H9 (cell line): ENCODE measurements at regions not wholly inside any gene's neighbourhood (a gene's known extent, or its start where the extent isn't known, plus 50 kb on each side); places are given as distances from the start of the nearest gene placed in this dataset.

Source experiments
- DNase-seq: peaks from one replicate; pipeline ENCODE4 v3.0.0-alpha.2; 2017
- H2AFZ ChIP-seq: one replicate; pipeline ENCODE4 v1.6.1; 2013; ENCODE audit warnings: mild to moderate bottlenecking, low read length, control low read depth, moderate library complexity
- H2AK5ac ChIP-seq: 2 replicates; pipeline ENCODE4 v1.6.1; 2013; ENCODE audit warnings: low read length, control low read depth, mixed read lengths; ENCODE audit not compliant: insufficient read length
- H2BK120ac ChIP-seq: one replicate; pipeline ENCODE4 v1.6.1; 2013; ENCODE audit warnings: low read depth, mild to moderate bottlenecking, low read length, control low read depth, inconsistent platforms; ENCODE audit not compliant: poor library complexity, severe bottlenecking
- H2BK12ac ChIP-seq: 2 replicates; pipeline ENCODE4 v1.6.1; 2013; ENCODE audit warnings: low read length, control low read depth, mixed read lengths, low read depth; ENCODE audit not compliant: insufficient read length
- H2BK15ac ChIP-seq: 2 replicates; pipeline ENCODE4 v1.6.1; 2013; ENCODE audit warnings: low read depth, low read length, control low read depth
- H2BK20ac ChIP-seq: one replicate; pipeline ENCODE4 v1.6.1; 2013; ENCODE audit warnings: low read depth, mild to moderate bottlenecking, low read length, control low read depth, inconsistent platforms; ENCODE audit not compliant: poor library complexity, severe bottlenecking
- H2BK5ac ChIP-seq: 2 replicates; pipeline ENCODE4 v1.6.1; 2013; ENCODE audit warnings: low read length, control low read depth, mixed read lengths; ENCODE audit not compliant: insufficient read length
- H3K14ac ChIP-seq: 2 replicates; pipeline ENCODE4 v1.6.1; 2013; ENCODE audit warnings: low read length, control low read depth; ENCODE audit not compliant: insufficient read depth
- H3K18ac ChIP-seq: 2 replicates; pipeline ENCODE4 v1.6.1; 2013; ENCODE audit warnings: low read depth, mild to moderate bottlenecking, mixed read lengths, low read length, control low read depth; ENCODE audit not compliant: insufficient read length
- H3K23ac ChIP-seq: 2 replicates; pipeline ENCODE4 v1.6.1; 2013; ENCODE audit warnings: low read length, control low read depth, mixed read lengths, low read depth; ENCODE audit not compliant: insufficient read length
- H3K23me2 ChIP-seq: 2 replicates; pipeline ENCODE4 v1.6.1; 2013; ENCODE audit warnings: low read depth, mild to moderate bottlenecking, mixed read lengths, low read length, control low read depth; ENCODE audit not compliant: insufficient read length, poor library complexity, severe bottlenecking
- H3K27ac ChIP-seq: 2 replicates; pipeline ENCODE4 v1.5.1; 2013; ENCODE audit warnings: low read length, control low read depth, mixed read lengths, low read depth; ENCODE audit not compliant: insufficient read length
- H3K27me3 ChIP-seq: 2 replicates; pipeline ENCODE4 v1.6.1; 2013; ENCODE audit warnings: low read length, control low read depth, inconsistent platforms; ENCODE audit not compliant: insufficient read depth
- H3K4ac ChIP-seq: 2 replicates; pipeline ENCODE4 v1.6.1; 2013; ENCODE audit warnings: low read depth, mild to moderate bottlenecking, control low read depth, inconsistent platforms, low read length, moderate library complexity
- H3K4me1 ChIP-seq: 2 replicates; pipeline ENCODE4 v1.6.1; 2013; ENCODE audit warnings: low read length, control low read depth, inconsistent platforms; ENCODE audit not compliant: insufficient read depth
- H3K4me2 ChIP-seq: 2 replicates; pipeline ENCODE4 v1.6.1; 2013; ENCODE audit warnings: low read length, control low read depth, mixed read lengths; ENCODE audit not compliant: insufficient read length, insufficient read depth
- H3K56ac ChIP-seq: 2 replicates; pipeline ENCODE4 v1.6.1; 2013; ENCODE audit warnings: low read depth, mild to moderate bottlenecking, mixed read lengths, low read length, control low read depth; ENCODE audit not compliant: insufficient read length
- H3K79me1 ChIP-seq: 2 replicates; pipeline ENCODE4 v1.6.1; 2013; ENCODE audit warnings: low read depth, mild to moderate bottlenecking, moderate library complexity, low read length, control low read depth, inconsistent platforms; ENCODE audit not compliant: insufficient read depth, poor library complexity, severe bottlenecking
- H3K79me2 ChIP-seq: 2 replicates; pipeline ENCODE4 v1.6.1; 2013; ENCODE audit warnings: low read length, control low read depth, inconsistent platforms; ENCODE audit not compliant: insufficient read depth
- H3K9ac ChIP-seq: 2 replicates; pipeline ENCODE4 v1.6.1; 2013; ENCODE audit warnings: low read length, control low read depth, mixed read lengths; ENCODE audit not compliant: insufficient read length; ENCODE audit errors: extremely low read depth
- H3K9me3 ChIP-seq: one replicate; pipeline ENCODE4 v1.6.1; 2013; ENCODE audit warnings: low read depth, low read length, inconsistent platforms; ENCODE audit not compliant: control insufficient read depth
- H3T11ph ChIP-seq: one replicate; pipeline ENCODE4 v1.6.1; 2013; ENCODE audit warnings: mild to moderate bottlenecking, low read length, control low read depth, inconsistent platforms
- H4K20me1 ChIP-seq: one replicate; pipeline ENCODE4 v1.6.1; 2013; ENCODE audit not compliant: control insufficient read depth, insufficient read length, insufficient read depth
- H4K5ac ChIP-seq: 2 replicates; pipeline ENCODE4 v1.6.1; 2013; ENCODE audit warnings: low read depth, mild to moderate bottlenecking, mixed read lengths, low read length, control low read depth; ENCODE audit not compliant: insufficient read length
- H4K8ac ChIP-seq: replicated peaks from 2 replicates; pipeline ENCODE4 v1.6.1; 2013; ENCODE audit warnings: low read length, control low read depth, mixed read lengths, low read depth; ENCODE audit not compliant: insufficient read length
- H4K91ac ChIP-seq: 2 replicates; pipeline ENCODE4 v1.6.1; 2013; ENCODE audit warnings: low read depth, mild to moderate bottlenecking, moderate library complexity, mixed read lengths, low read length, control low read depth; ENCODE audit not compliant: insufficient read length
- H3K27ac Mint-ChIP-seq, 3 experiments: 2 replicates in 2 of 3; 3 replicates in 1 of 3; pipeline ENCODE4 v1.8.0; 2020 to 2021; ENCODE audit warnings: mixed read lengths in 3 of 3, mild to moderate bottlenecking in 1 of 3, moderate library complexity in 1 of 3
- H3K27me3 Mint-ChIP-seq: 2 replicates; pipeline ENCODE4 v1.8.0; 2021; ENCODE audit warnings: low read depth, mild to moderate bottlenecking, moderate library complexity, mixed read lengths
- H3K36me3 Mint-ChIP-seq, 3 experiments: 2 replicates in 2 of 3; 3 replicates in 1 of 3; pipeline ENCODE4 v1.8.0; 2020 to 2021; ENCODE audit warnings: low read depth in 3 of 3, mixed read lengths in 3 of 3; ENCODE audit not compliant: insufficient read depth in 1 of 3
- H3K4me1 Mint-ChIP-seq, 2 experiments: 2 replicates each; pipeline ENCODE4 v1.8.0; 2020; ENCODE audit warnings: mixed read lengths in 2 of 2
- H3K4me3 Mint-ChIP-seq, 2 experiments: 2 replicates in 1 of 2; 3 replicates in 1 of 2; pipeline ENCODE4 v1.8.0; 2020 to 2021; ENCODE audit warnings: mild to moderate bottlenecking in 2 of 2, mixed read lengths in 2 of 2, moderate library complexity in 1 of 2
- H3K9me3 Mint-ChIP-seq, 2 experiments: 2 replicates in 1 of 2; 3 replicates in 1 of 2; pipeline ENCODE4 v1.8.0; 2020; ENCODE audit warnings: mild to moderate bottlenecking in 2 of 2, mixed read lengths in 2 of 2, moderate library complexity in 1 of 2
- CTCF ChIP-seq: fragments of 200-600 bp; sonication (generic); conservative IDR thresholded peaks from 3 replicates; pipeline ENCODE4 v1.8.0; 2021; ENCODE audit warnings: antibody characterized with exemption, mild to moderate bottlenecking
- WGBS: extraction: QIAGEN DNeasy Blood & Tissue Kit; methylation state at CpG from one replicate; pipeline ENCODE4 v1.1.7; 2013; ENCODE audit warnings: missing lambda C conversion rate, low lambda C conversion rate, mixed read lengths; ENCODE audit not compliant: insufficient read length; ENCODE audit errors: extremely low coverage; 5-methylcytosine and 5-hydroxymethylcytosine counted together

GRCh38 chr4:140249351-140249750 lies 95.4 kb upstream of the MAML3 start:
- WGBS = no CpG with 5 or more reads among the region's 4 CpGs
- no peak overlapping the region for H3K27ac Mint-ChIP-seq

More at GRCh38 chr4:140249351-140249750, 95.4 kb upstream of the MAML3 start:
- Histone ChIP-seq H4K5ac (no peak overlapping the region), H2BK20ac (no peak overlapping the region), H2BK5ac (no peak overlapping the region), H3K9me3 (no peaks in the 10 kb centered on the region), H3K56ac (no peak overlapping the region), H3K9ac (no peak overlapping the region), H3T11ph (no peak overlapping the region), H3K23ac (no peak overlapping the region), H3K27ac (no peak overlapping the region), H3K4me1 (no peaks in the 10 kb centered on the region), H4K8ac (no peak overlapping the region), H3K4ac (no peak overlapping the region), H4K91ac (no peak overlapping the region), H2AK5ac (no peak overlapping the region), H3K79me2 (no peaks in the 10 kb centered on the region), H4K20me1 (no peaks in the 10 kb centered on the region), H2BK120ac (no peak overlapping the region), H3K4me2 (no peak overlapping the region), H3K23me2 (peaks cover 6% of the 10 kb centered on the region), H3K14ac (no peak overlapping the region), H2BK15ac (no peak overlapping the region), H3K79me1 (no peaks in the 10 kb centered on the region), H2AFZ (no peak overlapping the region), H3K27me3 (no peaks in the 10 kb centered on the region; the same call in 1 of the 2 replicates), H2BK12ac (no peak overlapping the region), H3K18ac (no peak overlapping the region)
- H3K4me1 Mint-ChIP-seq = peaks cover 25 to 26% of the 10 kb centered on the region in 2 experiments
- DNase-seq = no peak
- H3K9me3 Mint-ChIP-seq = no peaks in the 10 kb centered on the region
- no peak for TF ChIP-seq CTCF
- no peak overlapping the region for H3K4me3 Mint-ChIP-seq
- peaks cover 34% of the 10 kb centered on the region for H3K27me3 Mint-ChIP-seq
- H3K36me3 Mint-ChIP-seq = no peaks in the 10 kb centered on the region
